ENCODE measurements at regions not wholly inside any gene's neighbourhood (a gene's known extent, or its start where the extent isn't known, plus 50 kb on each side); places are given as distances from the start of the nearest gene placed in this dataset.
"Not testable (repeated sequence)": the region's sequence is repeated elsewhere in the genome, so short reads cannot be mapped to it uniquely, and the experiment has no call there.

GRCh38 chr4:155442267-155443105 is 65.7 kb upstream of the MAP9 start:
- DNase-seq: peak in 5 of 6 experiments; percentile 8 to 33 (median 29)

GRCh38 chr4:155441475-155441874 is 64.7 kb upstream of the MAP9 start:
- no peak for DNase-seq

- not testable (repeated sequence) for DNase-seq
These were observed 63.0 kb upstream of the MAP9 start for GRCh38 chr4:155439760-155440159.

GRCh38 chr4:155434904-155435303 is 58.1 kb upstream of the MAP9 start:
- no peak for DNase-seq

GRCh38 chr4:155434366-155434765 is 57.6 kb upstream of the MAP9 start:
- no peak for DNase-seq

GRCh38 chr4:155433636-155434360 is 57.0 kb upstream of the MAP9 start:
- DNase-seq: no peak

- DNase-seq: no peak
These were observed 54.4 kb upstream of the MAP9 start for GRCh38 chr4:155430895-155431795.

- no peak for DNase-seq
These were observed 51.4 kb upstream of the MAP9 start for GRCh38 chr4:155428128-155428527.

- DNase-seq: no peak
These were observed 50.2 kb upstream of the MAP9 start for GRCh38 chr4:155426953-155427352.
